Thoracic aorta (tissue), 2 donors: ENCODE measurements at regions not wholly inside any gene's neighbourhood (a gene's known extent, or its start where the extent isn't known, plus 50 kb on each side); places are given as distances from the start of the nearest gene placed in this dataset.

Experiments
- ATAC-seq: fragments of 150-250 bp; one replicate; pipeline ENCODE4 v1.8.0; 2017; ENCODE audit warnings: low read depth; ENCODE audit not compliant: insufficient number of reproducible peaks, low FRiP score
- DNase-seq: peaks from one replicate; pipeline ENCODE4 v3.0.0-alpha.2; 2020; ENCODE audit warnings: low spot score
- H3K27ac ChIP-seq, 2 donors: fragments of 200-600 bp; sonication (generic); 1 replicate in 1 of 2; 2 replicates in 1 of 2; pipeline ENCODE4 v1.5.1; 2016; ENCODE audit warnings: mild to moderate bottlenecking in 2 of 2, moderate library complexity in 2 of 2
- H3K27me3 ChIP-seq: fragments of 200-600 bp; sonication (generic); replicated peaks from 2 replicates; pipeline ENCODE4 v1.6.0; 2016; ENCODE audit warnings: mild to moderate bottlenecking; ENCODE audit not compliant: insufficient read depth
- H3K36me3 ChIP-seq: fragments of 200-600 bp; sonication (generic); one replicate; pipeline ENCODE4 v1.5.1; 2016
- H3K4me1 ChIP-seq, 2 donors: fragments of 200-600 bp; sonication (generic); 1 replicate in 1 of 2; 2 replicates in 1 of 2; pipeline versions ENCODE4 v1.5.1 to v1.6.0; 2016; ENCODE audit warnings: low read depth in 2 of 2, mild to moderate bottlenecking in 1 of 2; ENCODE audit not compliant: control insufficient read depth in 1 of 2
- H3K4me3 ChIP-seq: fragments of 200-600 bp; sonication (generic); 2 replicates; pipeline ENCODE4 v1.5.1; 2016; ENCODE audit warnings: mild to moderate bottlenecking
- H3K9me3 ChIP-seq: fragments of 200-600 bp; sonication (generic); 2 replicates; pipeline ENCODE4 v1.5.1; 2016
- CTCF ChIP-seq: fragments of 200-600 bp; sonication (generic); IDR thresholded peaks from one replicate; pipeline ENCODE4 v1.5.1; 2019; ENCODE audit warnings: antibody characterized with exemption

- no peak overlapping the region for H3K4me3 ChIP-seq
- no peak for ATAC-seq
- H3K27ac ChIP-seq: no peak overlapping the region
- no peak for TF ChIP-seq CTCF
- H3K4me1 ChIP-seq: no peaks in the 10 kb centered on the region
- no peaks in the 10 kb centered on the region for H3K27me3 ChIP-seq
- DNase-seq: no peak
- no peaks in the 10 kb centered on the region for H3K9me3 ChIP-seq
- no peaks in the 10 kb centered on the region for H3K36me3 ChIP-seq
Observed at GRCh38 chr22:27283714-27284113, 517.8 kb downstream of the MN1 start.

- Histone ChIP-seq H3K9me3 (no peaks in the 10 kb centered on the region), H3K4me3 (no peak overlapping the region), H3K4me1 (no peaks in the 10 kb centered on the region), H3K27me3 (no peaks in the 10 kb centered on the region), H3K36me3 (no peaks in the 10 kb centered on the region), H3K27ac (no peak overlapping the region)
- ATAC-seq (no peak), DNase-seq (no peak)
- TF ChIP-seq CTCF: no peak
Observed at GRCh38 chr22:27284324-27284723, 517.2 kb downstream of the MN1 start.

GRCh38 chr22:27286711-27287110, 514.8 kb downstream of the MN1 start:
- H3K27me3 ChIP-seq: no peaks in the 10 kb centered on the region
- ATAC-seq (no peak), DNase-seq (no peak)
- no peaks in the 10 kb centered on the region for H3K9me3 ChIP-seq
- no peak for TF ChIP-seq CTCF
- H3K4me1 ChIP-seq: no peaks in the 10 kb centered on the region
- no peaks in the 10 kb centered on the region for H3K36me3 ChIP-seq
- no peak overlapping the region for H3K4me3 ChIP-seq
- H3K27ac ChIP-seq: no peak overlapping the region

GRCh38 chr22:27292542-27293299, 508.8 kb downstream of the MN1 start:
- Histone ChIP-seq H3K36me3 (no peaks in the 10 kb centered on the region), H3K4me1 (no peaks in the 10 kb centered on the region), H3K4me3 (no peak overlapping the region), H3K27ac (no peak overlapping the region), H3K9me3 (no peaks in the 10 kb centered on the region), H3K27me3 (no peaks in the 10 kb centered on the region)
- ATAC-seq: no peak
- DNase-seq: no peak
- no peak for TF ChIP-seq CTCF

- Histone ChIP-seq H3K27ac (no peak overlapping the region), H3K4me1 (no peaks in the 10 kb centered on the region), H3K27me3 (no peaks in the 10 kb centered on the region), H3K36me3 (no peaks in the 10 kb centered on the region), H3K4me3 (no peak overlapping the region), H3K9me3 (no peaks in the 10 kb centered on the region)
- no peak for TF ChIP-seq CTCF
- no peak for DNase-seq
- no peak for ATAC-seq
Observed at GRCh38 chr22:27293721-27294445, 507.7 kb downstream of the MN1 start.
